ENCODE measurements at regions not wholly inside any gene's neighbourhood (a gene's known extent, or its start where the extent isn't known, plus 50 kb on each side); places are given as distances from the start of the nearest gene placed in this dataset.

DNA sequence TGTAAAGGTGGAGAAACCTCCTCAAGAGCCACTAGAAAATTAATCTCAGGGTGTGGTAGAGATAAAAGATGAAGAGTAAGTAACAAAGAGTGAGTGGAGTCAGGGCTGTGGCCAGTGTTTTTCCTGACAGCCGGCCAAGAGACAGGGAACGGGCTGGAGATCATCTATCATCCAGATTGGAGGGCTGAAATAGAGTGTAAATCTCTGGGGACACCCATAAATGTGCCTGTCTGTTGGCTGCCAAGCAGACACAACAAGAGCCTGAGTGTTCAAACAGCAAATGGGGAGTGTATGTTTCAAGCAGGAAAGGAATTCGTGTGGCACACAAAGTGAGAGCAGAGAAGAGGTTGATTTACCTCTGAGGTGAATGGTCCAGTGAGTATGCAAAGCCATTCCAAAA lies 326.4 kb upstream of the KHDRBS2 start:
- TF ChIP-seq, protein P1, sequence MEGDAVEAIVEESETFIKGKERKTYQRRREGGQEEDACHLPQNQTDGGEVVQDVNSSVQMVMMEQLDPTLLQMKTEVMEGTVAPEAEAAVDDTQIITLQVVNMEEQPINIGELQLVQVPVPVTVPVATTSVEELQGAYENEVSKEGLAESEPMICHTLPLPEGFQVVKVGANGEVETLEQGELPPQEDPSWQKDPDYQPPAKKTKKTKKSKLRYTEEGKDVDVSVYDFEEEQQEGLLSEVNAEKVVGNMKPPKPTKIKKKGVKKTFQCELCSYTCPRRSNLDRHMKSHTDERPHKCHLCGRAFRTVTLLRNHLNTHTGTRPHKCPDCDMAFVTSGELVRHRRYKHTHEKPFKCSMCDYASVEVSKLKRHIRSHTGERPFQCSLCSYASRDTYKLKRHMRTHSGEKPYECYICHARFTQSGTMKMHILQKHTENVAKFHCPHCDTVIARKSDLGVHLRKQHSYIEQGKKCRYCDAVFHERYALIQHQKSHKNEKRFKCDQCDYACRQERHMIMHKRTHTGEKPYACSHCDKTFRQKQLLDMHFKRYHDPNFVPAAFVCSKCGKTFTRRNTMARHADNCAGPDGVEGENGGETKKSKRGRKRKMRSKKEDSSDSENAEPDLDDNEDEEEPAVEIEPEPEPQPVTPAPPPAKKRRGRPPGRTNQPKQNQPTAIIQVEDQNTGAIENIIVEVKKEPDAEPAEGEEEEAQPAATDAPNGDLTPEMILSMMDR (IDR thresholded peaks at IDR 0.05): no peak
- Histone ChIP-seq H3K36me3 (no peaks in the 10 kb centered on the region), H3K27ac (no peak overlapping the region)

GRCh38 chr6:62570372-62570771 lies 284.3 kb upstream of the KHDRBS2 start:
- no peak for DNase-seq (ENCODE audit: low spot score)
- Histone ChIP-seq H3K4me1 (no peaks in the 10 kb centered on the region), H3K4me3 (no peak overlapping the region), H3K9me3 (no peaks in the 10 kb centered on the region), H3K27me3 (no peaks in the 10 kb centered on the region), H3K36me3 (no peaks in the 10 kb centered on the region), H3K27ac (no peak overlapping the region)
- TF ChIP-seq, protein P1 (IDR thresholded peaks at IDR 0.05): no peak

More for the DNA sequence above, 326.4 kb upstream of the KHDRBS2 start:
- Histone ChIP-seq H3K4me3 (no peak overlapping the region), H3K27me3 (no peaks in the 10 kb centered on the region), H3K4me1 (no peaks in the 10 kb centered on the region), H3K9me3 (no peaks in the 10 kb centered on the region)
- no peak for DNase-seq (ENCODE audit: low spot score)

GRCh38 chr6:62541502-62541901 lies 255.5 kb upstream of the KHDRBS2 start:
- no peaks in the 10 kb centered on the region for H3K36me3 ChIP-seq
- TF ChIP-seq, protein P1 (IDR thresholded peaks at IDR 0.05): no peak
- DNase-seq (ENCODE audit: low spot score): no peak
- no peaks in the 10 kb centered on the region for H3K4me1 ChIP-seq
- no peak overlapping the region for H3K27ac ChIP-seq
- no peaks in the 10 kb centered on the region for H3K27me3 ChIP-seq
- H3K9me3 ChIP-seq: no peaks in the 10 kb centered on the region
- no peak overlapping the region for H3K4me3 ChIP-seq

DNA sequence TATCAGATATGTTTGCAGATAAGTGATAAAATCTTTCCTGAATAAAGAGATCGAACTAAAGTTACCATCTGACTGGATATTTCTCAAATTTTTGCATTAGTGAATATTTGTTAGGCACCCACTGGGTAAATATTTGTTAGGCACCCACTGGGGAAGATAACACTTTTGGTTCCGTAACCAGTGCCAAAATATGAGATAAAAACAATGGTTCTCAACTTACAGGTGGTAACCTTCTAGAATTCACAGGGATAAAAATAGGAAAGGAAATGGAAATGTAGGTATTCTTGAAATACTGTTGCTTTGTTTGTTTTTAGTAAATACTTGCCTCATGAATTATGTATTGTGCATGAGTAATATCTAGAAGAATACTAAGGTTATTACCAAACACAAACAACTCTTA lies 245.0 kb upstream of the KHDRBS2 start:
- no peak overlapping the region for H3K4me3 ChIP-seq
- H3K27me3 ChIP-seq: no peaks in the 10 kb centered on the region
- no peak overlapping the region for H3K27ac ChIP-seq
- TF ChIP-seq, protein P1 (IDR thresholded peaks at IDR 0.05): no peak
- no peaks in the 10 kb centered on the region for H3K36me3 ChIP-seq
- no peak for DNase-seq (ENCODE audit: low spot score)
- H3K4me1 ChIP-seq: no peaks in the 10 kb centered on the region
- H3K9me3 ChIP-seq: no peaks in the 10 kb centered on the region

DNA sequence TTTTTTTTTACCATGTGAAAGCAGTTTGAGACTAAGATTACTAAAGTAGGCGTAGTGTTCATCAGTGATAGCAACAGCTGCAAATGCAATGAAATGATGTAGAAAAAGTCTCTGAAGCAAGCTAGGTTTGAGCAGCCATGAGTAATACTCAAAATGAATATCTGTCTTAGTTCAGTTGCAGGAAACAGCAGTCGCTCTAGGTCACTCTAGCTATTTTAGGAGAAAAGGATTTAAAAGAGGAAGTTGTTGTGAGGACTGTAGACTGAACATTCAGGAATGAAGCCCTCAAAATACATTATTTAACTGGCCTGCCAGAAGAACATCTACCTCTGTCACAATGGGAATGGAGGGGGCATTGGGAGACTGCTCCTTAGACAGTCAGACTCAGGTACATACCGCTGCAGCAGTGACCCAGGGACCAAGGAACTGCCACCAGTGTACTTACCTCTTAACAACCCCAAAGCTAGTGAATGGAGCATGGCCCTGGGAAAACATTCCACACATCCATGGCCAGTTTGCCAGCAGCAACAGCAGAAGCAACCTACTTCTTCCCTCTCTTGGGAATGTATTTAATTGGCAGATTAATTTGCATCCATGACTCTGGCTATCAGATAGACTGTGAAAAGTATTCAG lies 243.0 kb upstream of the KHDRBS2 start:
- Histone ChIP-seq H3K27ac (no peak overlapping the region), H3K36me3 (no peaks in the 10 kb centered on the region), H3K9me3 (no peaks in the 10 kb centered on the region), H3K27me3 (no peaks in the 10 kb centered on the region), H3K4me1 (no peaks in the 10 kb centered on the region), H3K4me3 (no peak overlapping the region)
- DNase-seq (ENCODE audit: low spot score): no peak
- TF ChIP-seq, protein P1 (IDR thresholded peaks at IDR 0.05): no peak

- TF ChIP-seq, protein P1 (IDR thresholded peaks at IDR 0.05): no peak
- Histone ChIP-seq H3K27ac (no peak overlapping the region), H3K27me3 (no peaks in the 10 kb centered on the region), H3K36me3 (no peaks in the 10 kb centered on the region), H3K9me3 (no peaks in the 10 kb centered on the region), H3K4me3 (no peak overlapping the region), H3K4me1 (no peaks in the 10 kb centered on the region)
- DNase-seq (ENCODE audit: low spot score): no peak
Measured at GRCh38 chr6:62523630-62524029, 237.6 kb upstream of the KHDRBS2 start.
